ENCODE measurements at regions not wholly inside any gene's neighbourhood (a gene's known extent, or its start where the extent isn't known, plus 50 kb on each side); places are given as distances from the start of the nearest gene placed in this dataset.

GRCh38 chr12:18145924-18146323 is 55.9 kb upstream of the RERGL start:
- TF ChIP-seq CTCF (IDR thresholded peaks at IDR 0.05): no peak
- TF ChIP-seq EZH2 (IDR thresholded peaks at IDR 0.05; ENCODE audit: borderline replicate concordance, insufficient read depth, low read depth, low read length, poor library complexity, severe bottlenecking): no peak

All from B cell (primary cell).